ENCODE measurements at regions not wholly inside any gene's neighbourhood (a gene's known extent, or its start where the extent isn't known, plus 50 kb on each side); places are given as distances from the start of the nearest gene placed in this dataset.
"Not testable (repeated sequence)": the region's sequence is repeated elsewhere in the genome, so short reads cannot be mapped to it uniquely, and the experiment has no call there.

- no peak for DNase-seq
These were observed 2341.6 kb downstream of the PCDH7 start for GRCh38 chr4:33061727-33062126.

GRCh38 chr4:33062155-33062806, 2342.1 kb downstream of the PCDH7 start:
- DNase-seq: no peak

- DNase-seq: no peak
These were observed 2343.1 kb downstream of the PCDH7 start for GRCh38 chr4:33063241-33063640.

DNA sequence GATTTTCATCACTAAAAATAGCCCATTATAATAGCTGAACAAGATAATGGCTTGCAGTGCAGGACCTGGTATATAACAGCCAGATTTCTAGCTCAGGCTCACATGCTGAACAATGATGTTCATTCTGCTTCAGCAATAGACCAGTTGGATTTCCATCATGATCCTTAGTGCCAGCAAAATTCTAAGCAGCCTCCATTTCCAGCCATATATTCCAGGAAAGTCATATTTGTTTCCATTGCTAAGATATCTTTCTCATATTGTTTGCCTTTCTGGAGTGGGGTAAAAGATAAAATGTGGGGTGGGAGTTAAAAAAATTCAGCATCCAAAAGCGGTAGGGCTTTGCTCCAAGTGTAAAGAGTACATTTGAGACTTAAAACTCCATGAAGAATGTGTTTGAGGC, 2344.1 kb downstream of the PCDH7 start:
- DNase-seq: no peak

- DNase-seq: no peak
These were observed 2345.6 kb downstream of the PCDH7 start for GRCh38 chr4:33065749-33066148.

- DNase-seq: no peak
These were observed 2347.1 kb downstream of the PCDH7 start for GRCh38 chr4:33067221-33067620.

DNA sequence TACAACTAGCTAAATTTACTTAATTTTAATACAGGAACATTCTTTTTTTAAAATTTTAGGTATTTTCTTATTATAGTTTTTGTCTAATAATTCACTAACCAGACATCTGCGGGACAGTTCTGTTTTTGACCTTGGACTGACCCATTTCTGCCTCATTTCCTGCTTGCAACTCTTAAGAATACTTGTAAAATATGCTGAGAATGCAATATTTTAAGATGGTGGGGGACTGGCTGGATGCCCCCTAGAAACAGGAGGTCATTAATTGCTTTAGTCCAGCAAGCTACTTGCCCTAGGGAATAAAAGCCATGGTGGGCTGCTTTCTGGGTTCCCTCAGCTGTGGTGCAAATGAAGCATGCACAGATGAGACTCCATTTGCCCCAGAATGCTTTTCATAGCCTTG, 2348.4 kb downstream of the PCDH7 start:
- no peak for DNase-seq

- DNase-seq: no peak
These were observed 2351.4 kb downstream of the PCDH7 start for GRCh38 chr4:33071535-33071934.

DNA sequence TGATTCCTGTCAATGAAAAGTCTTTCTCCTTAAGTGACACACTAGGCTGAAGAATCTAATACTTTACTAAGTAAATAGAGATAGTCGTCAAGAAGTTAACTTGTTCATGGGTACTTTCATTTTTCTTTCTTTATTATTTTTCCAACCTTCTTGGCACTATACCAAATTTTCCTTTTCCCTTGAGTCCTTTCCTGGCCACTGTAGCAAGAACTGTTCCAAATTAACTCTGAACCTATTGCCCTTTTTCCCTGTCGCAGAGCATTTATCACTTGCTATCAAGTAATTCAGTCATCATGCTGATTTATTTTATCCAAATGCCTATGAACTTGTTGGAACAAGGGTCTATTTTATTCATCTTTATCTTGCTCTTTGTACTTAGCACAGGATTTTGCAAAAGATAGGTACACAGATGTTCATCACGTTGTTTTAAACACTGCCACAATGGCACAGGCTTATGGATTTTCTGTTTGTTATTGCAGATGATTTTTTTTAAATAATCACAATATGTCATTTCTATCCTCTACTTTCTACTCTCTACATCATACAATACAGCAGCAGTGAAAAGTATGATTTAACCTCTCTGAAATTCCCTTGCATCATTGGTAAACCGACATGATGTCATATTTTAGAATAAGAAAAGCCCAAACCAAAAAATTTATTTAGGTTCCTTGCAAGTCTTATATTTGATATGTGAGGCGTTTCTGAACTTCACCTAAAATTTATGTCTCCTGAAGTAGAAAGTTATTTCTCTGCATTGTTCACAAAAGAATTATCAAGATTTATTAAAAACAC, 2352.3 kb downstream of the PCDH7 start:
- DNase-seq: no peak

GRCh38 chr4:33073811-33074210, 2353.6 kb downstream of the PCDH7 start:
- no peak for DNase-seq

- DNase-seq: no peak
These were observed 2358.0 kb downstream of the PCDH7 start for GRCh38 chr4:33078145-33078544.

- DNase-seq: no peak
These were observed 2360.1 kb downstream of the PCDH7 start for GRCh38 chr4:33080275-33080674.

GRCh38 chr4:33085709-33086108, 2365.5 kb downstream of the PCDH7 start:
- DNase-seq: no peak

DNA sequence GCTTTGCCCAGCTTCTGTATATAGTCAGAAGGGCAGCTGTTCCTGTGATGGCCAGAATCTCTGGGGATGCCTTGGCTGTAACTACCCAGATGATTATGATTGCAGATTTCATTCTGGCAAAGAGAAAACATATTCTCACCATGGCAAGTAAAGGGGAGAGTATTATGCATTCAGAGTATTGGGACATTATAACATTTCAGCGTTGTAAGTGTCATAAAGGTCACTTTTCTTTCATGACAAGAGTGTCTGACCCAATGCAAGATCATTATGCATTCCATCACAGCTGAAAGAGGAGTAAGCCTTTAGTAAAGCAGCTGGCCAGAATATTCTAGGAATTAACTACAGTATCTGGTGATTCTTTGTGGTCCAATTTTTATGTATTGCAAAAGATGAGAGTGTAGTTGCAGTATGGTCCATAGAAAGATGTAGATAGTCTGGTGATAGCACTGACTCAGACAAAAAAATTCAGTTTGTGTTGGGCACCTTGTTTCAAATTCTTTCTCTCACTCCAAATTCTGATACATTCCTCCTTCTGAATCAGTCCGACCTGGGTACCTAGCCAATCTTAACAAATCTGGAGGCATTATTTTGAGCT, 2366.3 kb downstream of the PCDH7 start:
- no peak for DNase-seq

GRCh38 chr4:33088713-33089112, 2368.5 kb downstream of the PCDH7 start:
- no peak for DNase-seq

GRCh38 chr4:33090910-33091309, 2370.7 kb downstream of the PCDH7 start:
- DNase-seq: no peak

- no peak for DNase-seq
These were observed 2371.8 kb downstream of the PCDH7 start for GRCh38 chr4:33091961-33092360.

- no peak for DNase-seq
These were observed 2384.1 kb downstream of the PCDH7 start for GRCh38 chr4:33104273-33104672.

DNA sequence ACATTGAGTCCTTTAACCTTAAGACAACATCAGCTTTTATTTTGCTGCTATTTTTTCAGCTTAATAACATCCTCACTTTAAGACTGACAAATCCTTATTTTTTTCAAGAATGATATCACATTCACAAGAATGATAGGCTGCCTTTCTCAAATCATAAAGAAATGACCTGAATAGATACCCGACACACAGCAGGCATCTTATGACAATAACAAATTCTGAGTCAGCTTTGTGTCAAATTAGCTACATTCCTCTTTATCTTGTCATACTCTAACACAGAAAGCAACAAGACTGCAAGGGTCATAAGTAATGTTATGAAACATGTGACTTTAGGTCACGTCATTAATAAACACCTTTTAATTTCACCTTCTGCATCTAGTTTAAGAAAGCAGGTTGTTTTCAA, 2387.6 kb downstream of the PCDH7 start:
- DNase-seq: no peak

GRCh38 chr4:33111117-33111516, 2390.9 kb downstream of the PCDH7 start:
- DNase-seq: no peak

DNA sequence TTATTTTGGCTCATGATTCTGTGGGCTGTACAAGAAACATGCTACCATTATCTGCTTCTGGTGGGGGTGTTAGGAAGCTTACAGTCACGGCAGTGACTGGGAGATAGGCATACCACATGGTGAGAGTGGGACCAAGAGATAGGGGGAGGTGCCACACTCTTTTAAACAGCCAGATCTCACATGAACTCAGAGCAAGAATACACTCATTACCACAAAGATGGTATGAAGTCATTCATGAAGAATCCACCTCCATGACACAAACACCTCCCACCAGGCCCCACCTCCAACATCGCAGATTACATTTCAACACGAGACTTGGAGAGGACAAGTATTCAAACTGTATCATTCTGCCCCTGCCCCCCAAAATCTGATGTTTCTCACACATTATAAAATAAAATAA, 2396.7 kb downstream of the PCDH7 start:
- DNase-seq: no peak

- no peak for DNase-seq
These were observed 2405.8 kb downstream of the PCDH7 start for GRCh38 chr4:33126002-33126401.

- not testable (repeated sequence) for DNase-seq
These were observed 2410.5 kb downstream of the PCDH7 start for GRCh38 chr4:33130662-33131061.

- DNase-seq: no peak
These were observed 2413.6 kb downstream of the PCDH7 start for GRCh38 chr4:33133723-33134122.

Measured in NCI-H2029 treated with DMSO at 0.1 percent for 48 hours (cell line).